ENCODE measurements at regions not wholly inside any gene's neighbourhood (a gene's known extent, or its start where the extent isn't known, plus 50 kb on each side); places are given as distances from the start of the nearest gene placed in this dataset.

- no peak for DNase-seq (ENCODE audit: low spot score)
Observed at GRCh38 chr15:70220490-70221096, 122.9 kb upstream of the TLE3 start.

- DNase-seq (ENCODE audit: low spot score): no peak
Observed at GRCh38 chr15:70219966-70220365, 122.2 kb upstream of the TLE3 start.

GRCh38 chr15:70219256-70219895 is 121.7 kb upstream of the TLE3 start:
- DNase-seq (ENCODE audit: low spot score): no peak

- DNase-seq (ENCODE audit: low spot score): no peak
Observed at GRCh38 chr15:70217226-70218160, 119.8 kb upstream of the TLE3 start.

- no peak for DNase-seq (ENCODE audit: low spot score)
Observed at GRCh38 chr15:70215951-70216350, 118.2 kb upstream of the TLE3 start.

- no peak for DNase-seq (ENCODE audit: low spot score)
Observed at GRCh38 chr15:70214941-70215635, 117.4 kb upstream of the TLE3 start.

GRCh38 chr15:70214276-70214675 is 116.6 kb upstream of the TLE3 start:
- DNase-seq (ENCODE audit: low spot score): peak; percentile 14

GRCh38 chr15:70213794-70214193 is 116.1 kb upstream of the TLE3 start:
- DNase-seq (ENCODE audit: low spot score): no peak

GRCh38 chr15:70212963-70213315 is 115.2 kb upstream of the TLE3 start:
- no peak for DNase-seq (ENCODE audit: low spot score)

GRCh38 chr15:70212286-70212962 is 114.7 kb upstream of the TLE3 start:
- no peak for DNase-seq (ENCODE audit: low spot score)

GRCh38 chr15:70210528-70210927 is 112.8 kb upstream of the TLE3 start:
- DNase-seq (ENCODE audit: low spot score): peak; percentile 12

GRCh38 chr15:70210076-70210475 is 112.4 kb upstream of the TLE3 start:
- DNase-seq (ENCODE audit: low spot score): no peak

- no peak for DNase-seq (ENCODE audit: low spot score)
Observed at GRCh38 chr15:70209499-70209898, 111.8 kb upstream of the TLE3 start.

- DNase-seq (ENCODE audit: low spot score): no peak
Observed at GRCh38 chr15:70208332-70208731, 110.6 kb upstream of the TLE3 start.

- DNase-seq (ENCODE audit: low spot score): no peak
Observed at GRCh38 chr15:70206668-70207067, 109.0 kb upstream of the TLE3 start.

- DNase-seq (ENCODE audit: low spot score): no peak
Observed at GRCh38 chr15:70204652-70205051, 106.9 kb upstream of the TLE3 start.

GRCh38 chr15:70203981-70204560 is 106.4 kb upstream of the TLE3 start:
- no peak for DNase-seq (ENCODE audit: low spot score)

GRCh38 chr15:70202756-70203155 is 105.0 kb upstream of the TLE3 start:
- no peak for DNase-seq (ENCODE audit: low spot score)

- no peak for DNase-seq (ENCODE audit: low spot score)
Observed at GRCh38 chr15:70201425-70201775, 103.7 kb upstream of the TLE3 start.

GRCh38 chr15:70200511-70201424 is 103.1 kb upstream of the TLE3 start:
- DNase-seq (ENCODE audit: low spot score): no peak

All from NAMALWA (cell line).